HG02798 (cell line): ENCODE measurements at regions not wholly inside any gene's neighbourhood (a gene's known extent, or its start where the extent isn't known, plus 50 kb on each side); places are given as distances from the start of the nearest gene placed in this dataset.
"Not testable (repeated sequence)": the region's sequence is repeated elsewhere in the genome, so short reads cannot be mapped to it uniquely, and the experiment has no call there.

ENCODE experiments used
- ATAC-seq: cut with Tn5 transposase; IDR thresholded peaks from one replicate; pipeline ENCODE4 v1.9.1; 2021; ENCODE audit warnings: mild to moderate bottlenecking; ENCODE audit not compliant: unreplicated experiment, poor library complexity

- ATAC-seq = no peak
Observed at GRCh38 chr17:51347851-51348584, 87.7 kb downstream of the UTP18 start.

- no peak for ATAC-seq
Observed at GRCh38 chr17:51351080-51351479, 90.7 kb downstream of the UTP18 start.

GRCh38 chr17:51351890-51352289 is 91.5 kb downstream of the UTP18 start:
- no peak for ATAC-seq

GRCh38 chr17:51352798-51353197 is 92.5 kb downstream of the UTP18 start:
- ATAC-seq = no peak

GRCh38 chr17:51353296-51353695 is 93.0 kb downstream of the UTP18 start:
- no peak for ATAC-seq

GRCh38 chr17:51354936-51355335 is 94.6 kb downstream of the UTP18 start:
- ATAC-seq = no peak

- no peak for ATAC-seq
Observed at GRCh38 chr17:51355441-51356410, 95.4 kb downstream of the UTP18 start.

GRCh38 chr17:51359055-51359454 is 98.7 kb downstream of the UTP18 start:
- no peak for ATAC-seq

- no peak for ATAC-seq
Observed at GRCh38 chr17:51362811-51363585, 102.7 kb downstream of the UTP18 start.

GRCh38 chr17:51365090-51365489 is 104.7 kb downstream of the UTP18 start:
- ATAC-seq = no peak

GRCh38 chr17:51366866-51367265 is 106.5 kb downstream of the UTP18 start:
- no peak for ATAC-seq

- ATAC-seq = not testable (repeated sequence)
Observed at GRCh38 chr17:51367836-51368235, 107.5 kb downstream of the UTP18 start.

- ATAC-seq = no peak
Observed at GRCh38 chr17:51371732-51372151, 111.4 kb downstream of the UTP18 start.

- ATAC-seq = no peak
Observed at GRCh38 chr17:51372345-51373004, 112.1 kb downstream of the UTP18 start.

- ATAC-seq = no peak
Observed at GRCh38 chr17:51373489-51374152, 113.3 kb downstream of the UTP18 start.

GRCh38 chr17:51374209-51374608 is 113.9 kb downstream of the UTP18 start:
- no peak for ATAC-seq

- no peak for ATAC-seq
Observed at GRCh38 chr17:51375771-51376170, 115.4 kb downstream of the UTP18 start.

- no peak for ATAC-seq
Observed at GRCh38 chr17:51376739-51377138, 116.4 kb downstream of the UTP18 start.

- no peak for ATAC-seq
Observed at GRCh38 chr17:51381262-51381661, 120.9 kb downstream of the UTP18 start.

GRCh38 chr17:51385208-51385607 is 124.9 kb downstream of the UTP18 start:
- ATAC-seq = no peak
